Uterus (tissue), 2 donors: ENCODE measurements at regions not wholly inside any gene's neighbourhood (a gene's known extent, or its start where the extent isn't known, plus 50 kb on each side); places are given as distances from the start of the nearest gene placed in this dataset.

ENCODE experiments used
- CTCF ChIP-seq, 4 experiments: fragments of 200-600 bp in 2 of 4; fragments of 450-650 bp in 2 of 4; sonication (generic) in 2 of 4; IDR thresholded peaks; one replicate each; pipeline ENCODE4 v1.5.1; 2016 to 2019; ENCODE audit warnings: antibody characterized with exemption in 4 of 4, mild to moderate bottlenecking in 2 of 4, moderate library complexity in 1 of 4
- POLR2A ChIP-seq, 2 donors: fragments of 450-650 bp; IDR thresholded peaks; one replicate each; pipeline ENCODE4 v1.6.1; 2016; ENCODE audit warnings: antibody characterized with exemption in 2 of 2, mild to moderate bottlenecking in 1 of 2, moderate library complexity in 1 of 2

DNA sequence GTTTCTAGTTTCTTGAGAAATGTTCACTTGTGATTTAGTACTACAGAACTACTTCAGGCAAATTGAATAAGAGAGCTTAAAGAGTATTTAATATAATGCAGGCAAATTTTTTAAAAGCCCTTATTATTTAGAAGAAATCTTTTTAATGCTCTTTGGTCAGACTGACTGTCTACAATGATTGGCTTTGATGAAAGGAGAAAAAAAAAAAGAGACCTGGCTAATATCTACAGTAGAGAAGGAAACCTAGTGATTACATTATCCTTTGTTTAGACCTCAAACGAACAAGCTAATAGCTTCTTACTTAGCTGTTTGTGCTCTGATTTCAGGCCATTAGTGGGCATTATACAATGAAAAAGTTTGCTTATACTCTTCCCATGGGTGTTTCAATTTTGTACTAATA, 1043.1 kb downstream of the JRKL start:
- TF ChIP-seq CTCF (IDR thresholded peaks at IDR 0.05) (no peak), POLR2A (IDR thresholded peaks at IDR 0.05) (no peak)
